NCI-H526 (cell line): ENCODE measurements at regions not wholly inside any gene's neighbourhood (a gene's known extent, or its start where the extent isn't known, plus 50 kb on each side); places are given as distances from the start of the nearest gene placed in this dataset.
A peak's percentile ranks its signal among the peaks of the same experiment; 100 is the strongest.
"Not testable (repeated sequence)": the region's sequence is repeated elsewhere in the genome, so short reads cannot be mapped to it uniquely, and the experiment has no call there.

Source experiments
- DNase-seq, 2 experiments: peaks; one replicate each; lab custom pipeline; 2025; lab: John Stamatoyannopoulos, UW

- not testable (repeated sequence) for DNase-seq
Measured at GRCh38 chr5:1636208-1636770, 112.5 kb upstream of the LPCAT1 start.

GRCh38 chr5:1635477-1635876, 111.7 kb upstream of the LPCAT1 start:
- not testable (repeated sequence) for DNase-seq

GRCh38 chr5:1634337-1634661, 110.5 kb upstream of the LPCAT1 start:
- no peak for DNase-seq

- DNase-seq, result peak in 1 of 2 experiments; percentile 85
Measured at GRCh38 chr5:1633605-1634336, 110.0 kb upstream of the LPCAT1 start.

- not testable (repeated sequence) for DNase-seq
Measured at GRCh38 chr5:1631004-1631403, 107.2 kb upstream of the LPCAT1 start.

GRCh38 chr5:1626397-1626796, 102.6 kb upstream of the LPCAT1 start:
- not testable (repeated sequence) for DNase-seq

- DNase-seq, result not testable (repeated sequence)
Measured at GRCh38 chr5:1619531-1619930, 95.8 kb upstream of the LPCAT1 start.

- DNase-seq, result not testable (repeated sequence)
Measured at GRCh38 chr5:1618296-1618865, 94.6 kb upstream of the LPCAT1 start.

- DNase-seq, result not testable (repeated sequence)
Measured at GRCh38 chr5:1617236-1617755, 93.5 kb upstream of the LPCAT1 start.

GRCh38 chr5:1613515-1613914, 89.8 kb upstream of the LPCAT1 start:
- not testable (repeated sequence) for DNase-seq

- DNase-seq, result not testable (repeated sequence)
Measured at GRCh38 chr5:1610526-1610925, 86.8 kb upstream of the LPCAT1 start.

- DNase-seq, result not testable (repeated sequence)
Measured at GRCh38 chr5:1609111-1609510, 85.4 kb upstream of the LPCAT1 start.

GRCh38 chr5:1608336-1608735, 84.6 kb upstream of the LPCAT1 start:
- not testable (repeated sequence) for DNase-seq

GRCh38 chr5:1606951-1607350, 83.2 kb upstream of the LPCAT1 start:
- not testable (repeated sequence) for DNase-seq

- peak; percentile 67 to 81 for DNase-seq
Measured at GRCh38 chr5:1603916-1604315, 80.2 kb upstream of the LPCAT1 start.

- peak; percentile 19 to 67 for DNase-seq
Measured at GRCh38 chr5:1601565-1601964, 77.8 kb upstream of the LPCAT1 start.

- peak in 1 of 2 experiments; percentile 6 for DNase-seq
Measured at GRCh38 chr5:1598950-1599737, 75.4 kb upstream of the LPCAT1 start.

- not testable (repeated sequence) for DNase-seq
Measured at GRCh38 chr5:1597093-1597473, 73.3 kb upstream of the LPCAT1 start.

- not testable (repeated sequence) for DNase-seq
Measured at GRCh38 chr5:1596462-1597092, 72.8 kb upstream of the LPCAT1 start.

GRCh38 chr5:1594357-1595106, 70.8 kb upstream of the LPCAT1 start:
- peak; percentile 77 to 91 for DNase-seq

GRCh38 chr5:1593903-1594356, 70.2 kb upstream of the LPCAT1 start:
- peak in 1 of 2 experiments; percentile 27 for DNase-seq
